ENCODE measurements at regions not wholly inside any gene's neighbourhood (a gene's known extent, or its start where the extent isn't known, plus 50 kb on each side); places are given as distances from the start of the nearest gene placed in this dataset.

GRCh38 chr2:225771701-225772100, 372.2 kb downstream of the NYAP2 start:
- Histone ChIP-seq H3K27me3 (ENCODE audit: control insufficient read depth in 4 of 4, insufficient read depth in 4 of 4, low read length in 3 of 4) (no peaks in the 10 kb centered on the region), H3K36me3 (ENCODE audit: control insufficient read depth in 4 of 4, insufficient read depth in 3 of 4, low read depth in 1 of 4, low read length in 3 of 4) (no peaks in the 10 kb centered on the region), H3K4me1 (ENCODE audit: control insufficient read depth in 4 of 4, insufficient read depth in 4 of 4, low read length in 3 of 4) (no peaks in the 10 kb centered on the region), H3K4me3 (ENCODE audit: low read depth in 1 of 3, low read length in 3 of 3) (no peak overlapping the region), H3K9ac (ENCODE audit: low read depth in 1 of 2, low read length in 2 of 2) (no peak overlapping the region), H3K27ac (ENCODE audit: low read depth in 1 of 2, low read length in 2 of 2) (no peak overlapping the region), H3K9me3 (ENCODE audit: control insufficient read depth in 4 of 4, low read length in 3 of 4) (no peaks in the 10 kb centered on the region)
- WGBS: 89% methylated on average over 2 of the region's 2 CpGs
- no peak for DNase-seq (ENCODE audit: low spot score)
- TF ChIP-seq ATF3 (IDR thresholded peaks at IDR 0.05) (no peak), MAX (IDR thresholded peaks at IDR 0.05) (no peak)

GRCh38 chr2:225768741-225769140, 369.2 kb downstream of the NYAP2 start:
- Histone ChIP-seq H3K9me3 (ENCODE audit: control insufficient read depth in 4 of 4, low read length in 3 of 4) (no peaks in the 10 kb centered on the region), H3K4me1 (ENCODE audit: control insufficient read depth in 4 of 4, insufficient read depth in 4 of 4, low read length in 3 of 4) (no peaks in the 10 kb centered on the region), H3K27me3 (ENCODE audit: control insufficient read depth in 4 of 4, insufficient read depth in 4 of 4, low read length in 3 of 4) (no peaks in the 10 kb centered on the region), H3K4me3 (ENCODE audit: low read depth in 1 of 3, low read length in 3 of 3) (no peak overlapping the region), H3K36me3 (ENCODE audit: control insufficient read depth in 4 of 4, insufficient read depth in 3 of 4, low read depth in 1 of 4, low read length in 3 of 4) (no peaks in the 10 kb centered on the region), H3K9ac (ENCODE audit: low read depth in 1 of 2, low read length in 2 of 2) (no peak overlapping the region), H3K27ac (ENCODE audit: low read depth in 1 of 2, low read length in 2 of 2) (no peak overlapping the region)
- WGBS: 87% methylated on average over 3 of the region's 3 CpGs
- TF ChIP-seq SP1 (IDR thresholded peaks at IDR 0.05) (no peak), GABPA (IDR thresholded peaks at IDR 0.05 in 1 of 2, conservative IDR thresholded peaks at IDR 0.05 in 1 of 2) (no peak), MAX (IDR thresholded peaks at IDR 0.05) (no peak), FOXA1 (IDR thresholded peaks at IDR 0.05) (no peak), RAD21 (IDR thresholded peaks at IDR 0.05) (no peak), HNF4G (IDR thresholded peaks at IDR 0.05) (no peak), NR2F2 (IDR thresholded peaks at IDR 0.05) (no peak), YY1 (IDR thresholded peaks at IDR 0.05) (no peak), CTCF (IDR thresholded peaks at IDR 0.05; ENCODE audit: low read depth, low read length, missing input control) (no peak), ATF3 (IDR thresholded peaks at IDR 0.05) (no peak), ZBTB33 (IDR thresholded peaks at IDR 0.05) (no peak), EGR1 (IDR thresholded peaks at IDR 0.05; ENCODE audit: low read depth in 2 of 2) (no peak), JUND (IDR thresholded peaks at IDR 0.05) (no peak), FOXA2 (IDR thresholded peaks at IDR 0.05) (no peak), TAF1 (conservative IDR thresholded peaks at IDR 0.05) (no peak), HNF4A (conservative IDR thresholded peaks at IDR 0.05) (no peak)
- DNase-seq (ENCODE audit: low spot score): no peak

All from liver (tissue), 8 donors.